ENCODE measurements at regions not wholly inside any gene's neighbourhood (a gene's known extent, or its start where the extent isn't known, plus 50 kb on each side); places are given as distances from the start of the nearest gene placed in this dataset.
A peak's percentile ranks its signal among the peaks of the same experiment; 100 is the strongest.

GRCh38 chr2:58535990-58536389 lies 294.9 kb upstream of the FANCL start:
- no peak for TF ChIP-seq CTCF (conservative IDR thresholded peaks at IDR 0.05)
- H3K4me3 Mint-ChIP-seq = no peak overlapping the region
- Histone ChIP-seq H3K4me1 (ENCODE audit: control insufficient read depth, insufficient read depth, low read length) (peaks cover 31% of the 10 kb centered on the region), H3K9me3 (ENCODE audit: control insufficient read depth, low read length) (no peaks in the 10 kb centered on the region), H3K36me3 (ENCODE audit: control insufficient read depth, insufficient read depth, low read length) (no peaks in the 10 kb centered on the region), H3K27me3 (ENCODE audit: control insufficient read depth, insufficient read depth, low read length, poor library complexity, severe bottlenecking) (no peaks in the 10 kb centered on the region), H3K9ac (ENCODE audit: extremely low read depth, low read length, poor library complexity, severe bottlenecking) (no peak overlapping the region), H3K27ac (ENCODE audit: low read depth, low read length) (no peak overlapping the region), H3K4me3 (ENCODE audit: low read length) (no peak overlapping the region)
- H3K27ac Mint-ChIP-seq = peak overlapping the region; percentile 48
- WGBS, 2 experiments (ENCODE audit: insufficient coverage in 1 of 2, insufficient read length in 1 of 2) = 35% methylated on average over 4 of the region's 4 CpGs; no CpG with 5 or more reads in 1 of the 2 experiments
- H3K36me3 Mint-ChIP-seq (ENCODE audit: low read depth) = no peaks in the 10 kb centered on the region
- peak; percentile 73 for DNase-seq
- H3K4me1 Mint-ChIP-seq = peaks cover 63% of the 10 kb centered on the region
- no peaks in the 10 kb centered on the region for H3K9me3 Mint-ChIP-seq
- peaks cover 7% of the 10 kb centered on the region for H3K27me3 Mint-ChIP-seq (ENCODE audit: insufficient read depth)

GRCh38 chr2:58535182-58535581 lies 294.1 kb upstream of the FANCL start:
- Mint-ChIP-seq H3K4me3 (no peak overlapping the region), H3K9me3 (no peaks in the 10 kb centered on the region), H3K4me1 (peaks cover 55% of the 10 kb centered on the region), H3K27me3 (ENCODE audit: insufficient read depth) (peaks cover 7% of the 10 kb centered on the region), H3K27ac (peak overlapping the region; percentile 68), H3K36me3 (ENCODE audit: low read depth) (no peaks in the 10 kb centered on the region)
- H3K9ac ChIP-seq (ENCODE audit: extremely low read depth, low read length, poor library complexity, severe bottlenecking) = no peak overlapping the region
- H3K27ac ChIP-seq (ENCODE audit: low read depth, low read length) = no peak overlapping the region
- H3K4me1 ChIP-seq (ENCODE audit: control insufficient read depth, insufficient read depth, low read length) = peaks cover 24% of the 10 kb centered on the region
- TF ChIP-seq CTCF (conservative IDR thresholded peaks at IDR 0.05) = no peak
- no peak overlapping the region for H3K4me3 ChIP-seq (ENCODE audit: low read length)
- H3K9me3 ChIP-seq (ENCODE audit: control insufficient read depth, low read length) = no peaks in the 10 kb centered on the region
- peak; percentile 93 for DNase-seq
- no peaks in the 10 kb centered on the region for H3K36me3 ChIP-seq (ENCODE audit: control insufficient read depth, insufficient read depth, low read length)
- 0% methylated on average over 1 of the region's 1 CpG; no CpG with 5 or more reads in 1 of the 2 experiments for WGBS, 2 experiments (ENCODE audit: insufficient coverage in 1 of 2, insufficient read length in 1 of 2)
- H3K27me3 ChIP-seq (ENCODE audit: control insufficient read depth, insufficient read depth, low read length, poor library complexity, severe bottlenecking) = no peaks in the 10 kb centered on the region

- H3K36me3 Mint-ChIP-seq (ENCODE audit: low read depth) = no peaks in the 10 kb centered on the region
- no peaks in the 10 kb centered on the region for H3K9me3 Mint-ChIP-seq
- peaks cover 44% of the 10 kb centered on the region for H3K4me1 Mint-ChIP-seq
- no peaks in the 10 kb centered on the region for H3K36me3 ChIP-seq (ENCODE audit: control insufficient read depth, insufficient read depth, low read length)
- 89 to 96% methylated on average over 1 to 3 of the region's 3 CpGs for WGBS, 2 experiments (ENCODE audit: insufficient coverage in 1 of 2, insufficient read length in 1 of 2)
- no peak overlapping the region for H3K9ac ChIP-seq (ENCODE audit: extremely low read depth, low read length, poor library complexity, severe bottlenecking)
- DNase-seq = no peak
- no peaks in the 10 kb centered on the region for H3K27me3 ChIP-seq (ENCODE audit: control insufficient read depth, insufficient read depth, low read length, poor library complexity, severe bottlenecking)
- TF ChIP-seq CTCF (conservative IDR thresholded peaks at IDR 0.05) = no peak
- peaks cover 18% of the 10 kb centered on the region for H3K4me1 ChIP-seq (ENCODE audit: control insufficient read depth, insufficient read depth, low read length)
- H3K4me3 Mint-ChIP-seq = no peak overlapping the region
- no peak overlapping the region for H3K4me3 ChIP-seq (ENCODE audit: low read length)
- peak overlapping the region; percentile 2 for H3K27ac Mint-ChIP-seq
- no peaks in the 10 kb centered on the region for H3K9me3 ChIP-seq (ENCODE audit: control insufficient read depth, low read length)
- H3K27ac ChIP-seq (ENCODE audit: low read depth, low read length) = no peak overlapping the region
- peaks cover 7% of the 10 kb centered on the region for H3K27me3 Mint-ChIP-seq (ENCODE audit: insufficient read depth)
Measured at GRCh38 chr2:58533376-58533775, 292.3 kb upstream of the FANCL start.

All from endodermal cell (in vitro differentiated cells).